Activated effector memory CD4-positive, alpha-beta T cell treated with Interleukin-2 at 50 U/mL for 16 hours (primary cell): ENCODE measurements at regions not wholly inside any gene's neighbourhood (a gene's known extent, or its start where the extent isn't known, plus 50 kb on each side); places are given as distances from the start of the nearest gene placed in this dataset.

Experiments
- DNase-seq: peaks from one replicate; pipeline ENCODE4 v3.0.0-alpha.2; 2020

DNA sequence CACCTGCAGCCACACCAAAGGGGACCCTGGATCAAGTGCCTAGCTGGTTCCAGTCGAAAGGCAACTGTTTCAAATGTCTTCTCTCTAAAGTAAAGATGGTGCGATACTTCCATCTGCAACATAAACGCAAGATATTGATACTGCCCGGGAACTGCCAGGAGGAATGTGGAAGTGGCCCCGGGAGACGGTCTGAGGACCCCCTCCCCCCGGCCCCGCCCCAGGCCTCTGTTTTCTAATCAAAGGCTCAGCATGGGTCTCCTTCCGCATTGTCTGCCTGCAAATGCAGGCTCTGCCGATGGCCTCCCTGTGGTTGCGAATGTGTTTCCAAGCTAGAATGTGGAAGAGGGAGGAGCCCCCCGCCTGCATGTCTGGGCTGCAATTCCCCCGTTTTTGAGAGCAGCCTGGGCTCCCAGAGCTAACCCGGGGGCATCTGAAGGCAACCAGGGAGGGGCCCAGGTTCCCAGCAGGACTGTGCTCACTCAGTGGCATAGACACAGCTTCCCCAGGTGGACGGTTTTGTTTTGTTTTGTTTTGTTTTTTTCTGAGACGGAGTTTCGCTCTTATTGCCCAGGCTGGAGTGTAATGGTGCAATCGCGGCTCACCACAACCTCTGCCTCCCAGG, 223.9 kb upstream of the PPP2R2D start:
- DNase-seq, result no peak

DNA sequence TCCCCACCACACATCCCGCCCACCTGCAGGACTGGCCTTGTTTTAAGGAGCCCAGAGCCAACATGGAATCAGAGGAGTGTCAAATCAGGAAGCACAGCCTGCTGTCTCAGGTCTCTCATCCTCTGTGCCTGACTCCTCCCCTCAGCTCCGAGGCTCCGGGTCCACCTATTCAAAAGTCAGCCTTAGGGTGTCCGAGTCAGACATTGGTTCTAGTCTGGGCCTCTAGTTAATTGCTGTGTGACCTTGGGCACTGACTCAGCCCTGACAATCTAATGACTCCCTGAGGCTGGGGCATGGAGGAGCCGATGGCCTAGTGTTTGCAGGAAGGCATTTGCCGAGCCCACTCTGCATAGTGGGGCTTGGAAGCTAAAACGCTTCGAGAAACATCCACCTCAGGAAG, 223.1 kb upstream of the PPP2R2D start:
- DNase-seq, result no peak

DNA sequence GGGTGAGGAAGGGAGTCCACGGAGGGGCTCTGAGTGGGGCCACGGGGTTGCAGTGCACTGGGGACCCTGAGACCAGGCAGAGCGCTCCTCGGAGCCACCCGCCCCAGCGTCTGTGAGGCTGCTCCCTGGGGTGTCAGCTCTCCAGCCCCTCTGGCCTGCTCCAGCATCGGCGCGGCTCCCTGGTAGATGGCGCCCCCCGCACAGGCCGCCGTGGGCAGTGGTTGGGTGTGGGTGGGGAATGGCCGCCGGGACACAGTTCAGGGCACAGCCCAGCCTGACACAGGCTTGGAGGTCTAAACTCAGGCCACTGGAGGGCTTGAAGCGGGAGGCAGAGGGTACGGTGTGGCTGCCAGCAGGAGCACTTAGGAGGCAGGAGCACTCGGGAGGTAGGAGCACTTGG, 222.6 kb upstream of the PPP2R2D start:
- DNase-seq, result no peak

DNA sequence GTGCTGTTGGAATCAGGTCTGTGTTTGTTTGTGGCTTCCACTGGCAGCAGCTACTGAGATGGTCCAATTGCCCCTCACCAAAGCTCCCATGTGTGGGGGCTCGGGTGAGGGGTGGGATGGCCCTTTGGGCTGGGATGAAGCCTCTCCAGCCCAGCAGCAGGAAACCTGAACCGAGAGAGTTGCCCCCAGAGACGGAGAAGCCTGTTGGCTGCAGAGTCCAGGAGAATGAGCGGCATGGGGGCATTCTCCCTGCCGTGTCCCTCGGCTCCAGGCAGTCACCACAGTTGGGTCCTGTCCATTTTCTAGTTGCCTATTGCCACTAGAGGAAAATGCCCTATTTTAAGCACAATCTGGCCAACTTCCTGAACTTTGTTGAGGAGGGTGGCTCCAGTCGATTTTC, 222.2 kb upstream of the PPP2R2D start:
- DNase-seq, result no peak

DNA sequence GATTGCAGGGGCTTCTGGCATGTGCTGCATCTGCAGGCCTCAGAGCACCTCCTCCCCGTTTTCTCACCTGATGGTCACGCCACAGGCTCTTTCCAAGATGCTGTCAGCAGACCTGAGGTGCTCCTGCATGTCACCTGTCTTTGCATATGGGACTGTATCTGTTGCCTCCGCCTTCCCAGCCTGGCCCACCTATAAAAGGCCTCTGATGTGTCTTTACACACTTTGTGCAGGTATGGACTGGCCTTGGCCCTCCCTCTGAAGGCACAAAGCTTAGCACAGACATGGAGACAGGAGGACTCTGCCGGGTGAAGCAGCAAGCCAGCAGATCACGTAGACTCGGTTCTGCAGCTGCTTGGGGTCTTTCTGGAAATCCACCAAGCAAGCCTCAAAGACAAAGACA, 220.9 kb upstream of the PPP2R2D start:
- DNase-seq, result no peak

DNA sequence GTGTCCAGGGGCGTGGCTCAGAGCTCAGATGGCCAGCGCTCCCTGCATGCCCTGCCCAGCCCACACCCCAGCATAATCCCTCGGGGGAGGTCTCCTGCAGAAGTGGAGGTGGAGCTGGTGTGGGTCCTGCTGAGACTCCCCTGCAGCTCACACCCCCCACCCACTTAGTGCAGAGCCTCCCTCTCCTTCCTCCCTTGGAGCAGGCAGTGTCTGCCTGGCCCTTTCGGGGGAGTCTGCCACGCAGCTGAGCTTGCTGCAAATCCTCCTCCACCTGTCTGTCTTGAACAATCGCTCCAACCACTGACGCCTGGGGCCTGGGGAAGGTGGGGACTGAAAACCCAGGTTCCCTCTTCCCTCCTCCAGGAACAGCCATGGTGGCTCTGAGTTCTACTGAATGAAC, 219.7 kb upstream of the PPP2R2D start:
- no peak for DNase-seq

DNA sequence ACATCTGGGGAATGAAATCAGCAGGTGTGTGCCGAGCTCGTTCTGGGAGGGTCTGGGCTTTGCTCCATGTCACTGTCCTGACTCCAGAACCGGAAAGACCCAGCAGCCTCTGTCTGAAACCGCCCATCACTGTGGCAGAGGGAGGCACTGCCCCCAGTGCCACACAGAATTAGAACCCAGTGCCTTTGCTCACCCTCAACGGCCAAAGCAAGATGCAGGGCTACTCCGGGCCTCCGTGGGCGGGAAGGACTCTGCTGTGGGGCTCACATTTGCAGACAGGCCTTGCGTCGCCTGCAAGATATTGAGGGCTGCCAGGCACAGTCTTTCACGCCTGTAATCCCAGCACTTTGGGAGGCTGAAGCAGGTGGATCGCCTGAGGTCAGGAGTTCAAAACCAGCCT, 219.2 kb upstream of the PPP2R2D start:
- no peak for DNase-seq

DNA sequence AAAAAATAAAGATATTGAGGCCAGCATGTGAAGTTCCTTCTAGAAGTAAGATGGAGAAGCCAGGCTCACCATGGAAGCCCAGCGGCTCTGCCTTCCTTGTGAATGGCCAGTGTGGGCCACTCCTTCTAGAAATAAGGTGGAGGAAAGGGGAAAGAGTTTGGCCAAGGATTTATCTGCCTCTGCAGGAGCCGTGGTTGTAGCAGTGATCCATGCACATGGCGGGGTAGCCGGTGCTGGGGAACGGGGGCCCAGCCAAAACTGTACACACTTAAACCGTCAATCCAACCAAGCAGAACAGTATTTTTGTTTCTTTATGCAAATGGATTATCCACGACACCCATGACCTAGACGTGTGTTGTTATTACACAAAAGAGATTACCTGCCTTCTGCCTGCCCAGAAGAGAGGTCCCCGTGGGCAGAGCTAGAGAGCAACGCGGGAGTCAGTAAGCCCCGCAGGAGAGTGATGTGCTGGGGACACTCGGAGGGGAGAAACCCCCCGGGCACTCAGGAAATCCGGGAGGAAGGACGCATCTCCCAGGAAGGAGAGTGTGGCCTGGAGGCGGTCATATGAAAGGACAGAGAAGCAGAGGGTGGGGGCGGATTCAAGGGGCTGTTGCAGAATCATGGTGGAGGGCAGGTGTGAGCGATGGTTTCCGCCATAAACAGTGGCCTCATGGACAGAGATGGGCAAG, 218.4 kb upstream of the PPP2R2D start:
- DNase-seq, result no peak

DNA sequence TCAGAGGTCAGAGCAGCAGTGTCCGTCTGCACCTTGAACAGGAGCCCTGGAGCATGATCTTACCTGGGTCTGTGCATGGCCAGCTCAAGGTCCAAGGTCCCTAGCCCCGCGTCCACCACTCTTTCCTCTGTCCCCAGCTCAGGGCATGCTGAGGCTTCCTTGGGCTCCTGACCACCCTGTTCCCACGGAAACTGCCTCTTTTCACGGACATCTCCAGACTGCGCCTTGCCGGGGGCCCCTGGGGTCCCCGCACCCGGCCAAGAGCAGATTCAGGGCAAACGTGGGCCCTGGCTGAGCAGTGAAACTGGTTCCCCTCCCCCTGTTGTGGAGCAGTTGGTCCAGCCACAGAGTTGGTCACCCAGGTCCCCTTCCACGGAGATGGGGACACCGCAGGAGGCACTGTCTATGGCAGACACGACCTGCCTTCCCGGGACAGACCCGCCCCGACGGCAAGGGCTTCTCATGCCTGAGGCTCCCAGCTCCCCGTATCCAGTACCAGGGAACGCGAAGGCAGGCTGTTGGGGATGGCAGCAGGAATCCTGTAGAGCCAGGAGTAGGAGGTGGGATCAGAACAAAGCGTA, 217.4 kb upstream of the PPP2R2D start:
- no peak for DNase-seq

DNA sequence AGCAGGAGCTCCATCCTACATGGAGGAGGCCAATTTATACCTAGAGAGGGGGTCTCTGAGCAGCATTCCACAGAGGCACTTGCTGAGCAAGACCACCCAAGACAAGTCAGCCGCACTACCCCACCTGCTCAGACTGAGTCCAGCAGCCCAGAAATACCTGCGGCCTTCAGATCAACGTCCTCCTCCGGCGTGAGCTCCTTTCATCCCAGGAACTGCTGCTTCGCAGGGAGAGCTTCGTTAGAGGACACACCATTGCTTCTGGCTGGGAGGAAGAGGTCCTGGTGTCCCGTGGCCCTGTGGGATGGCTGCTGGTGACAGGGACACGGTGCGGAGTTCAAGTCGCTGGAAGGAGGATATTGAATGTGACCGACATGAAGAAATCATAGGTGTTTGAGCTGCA, 216.9 kb upstream of the PPP2R2D start:
- DNase-seq, result no peak

DNA sequence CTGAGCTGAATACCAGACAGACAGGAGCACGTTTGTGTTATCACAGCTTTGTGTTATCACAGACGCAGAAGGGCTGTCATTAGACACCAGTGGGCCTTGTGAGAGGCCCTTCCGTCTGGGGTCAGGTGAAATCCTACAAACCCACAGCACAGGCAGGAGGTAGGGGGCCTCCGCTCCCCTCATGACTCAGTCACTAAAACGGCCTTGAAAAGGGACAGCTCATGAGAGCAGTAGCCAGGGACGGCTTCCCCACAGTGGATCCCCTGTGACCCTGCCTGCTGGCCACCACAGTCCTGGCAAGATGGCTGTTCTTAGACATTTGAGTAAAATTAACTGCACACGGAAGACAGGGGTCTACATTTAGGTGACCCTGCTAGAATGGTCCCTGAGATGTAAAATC, 215.8 kb upstream of the PPP2R2D start:
- no peak for DNase-seq

DNA sequence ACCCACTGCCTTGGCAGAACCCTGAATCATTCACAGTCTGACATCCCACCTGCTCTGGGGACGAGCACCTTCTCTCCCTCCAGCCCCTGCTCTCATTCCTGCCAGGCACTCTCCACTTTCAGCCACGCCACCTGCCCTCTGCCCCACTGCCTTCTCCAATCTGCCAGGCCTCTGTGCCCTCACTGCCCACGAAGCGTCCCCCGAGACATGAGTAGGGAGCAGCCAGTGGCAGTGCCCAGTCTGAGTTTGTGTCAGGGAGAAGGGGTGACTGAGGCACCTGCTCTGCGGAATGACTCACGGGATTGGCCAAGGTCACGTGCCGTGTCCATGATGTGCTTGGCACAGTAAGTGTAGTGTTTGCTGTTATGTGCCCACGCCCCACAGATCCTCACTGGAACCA, 215.2 kb upstream of the PPP2R2D start:
- no peak for DNase-seq

DNA sequence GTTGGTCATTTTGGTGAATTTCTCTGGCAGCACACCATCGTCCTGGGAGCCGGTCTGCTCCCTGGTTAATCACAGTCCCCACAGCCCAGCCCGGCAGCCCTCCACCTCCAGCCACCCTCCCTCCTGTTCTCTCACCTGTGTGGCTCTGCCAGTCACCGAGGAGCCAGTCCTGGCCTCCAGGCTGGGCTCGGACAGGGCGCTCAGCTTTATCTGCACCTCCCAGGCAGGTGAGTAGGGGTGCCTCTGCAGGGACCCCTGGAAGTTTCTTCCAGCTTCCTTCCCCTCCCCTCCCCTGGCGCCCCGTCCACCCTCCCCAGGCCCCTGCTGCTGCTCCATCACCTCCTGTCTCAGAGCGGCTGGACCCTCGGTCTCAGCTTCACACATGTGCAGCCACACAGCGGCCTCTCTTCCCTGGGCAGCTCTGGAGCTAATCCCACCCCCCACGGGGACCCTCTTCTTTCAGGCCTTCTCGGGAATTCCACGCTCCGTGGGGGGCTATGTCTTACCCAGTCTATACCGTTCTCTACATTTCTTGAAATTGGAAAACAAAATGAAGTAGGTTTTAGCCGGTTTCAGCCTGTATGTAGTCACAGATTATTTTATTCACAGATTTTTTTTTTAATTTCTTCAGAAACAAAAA, 213.9 kb upstream of the PPP2R2D start:
- no peak for DNase-seq

DNA sequence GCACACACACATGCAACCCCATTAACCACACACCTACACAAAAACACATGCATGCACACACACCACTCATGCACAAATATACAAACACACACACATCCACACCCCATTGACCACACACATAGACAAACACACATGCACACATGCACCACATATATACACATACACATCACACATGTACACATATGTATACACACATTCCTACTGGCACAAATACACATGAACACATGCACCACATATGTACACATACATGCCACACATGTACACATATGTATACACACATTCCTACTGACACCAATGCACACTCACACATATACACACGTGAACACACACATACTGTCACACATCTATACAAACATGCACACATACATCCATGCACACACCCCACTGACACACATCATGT, 212.5 kb upstream of the PPP2R2D start:
- DNase-seq, result no peak

DNA sequence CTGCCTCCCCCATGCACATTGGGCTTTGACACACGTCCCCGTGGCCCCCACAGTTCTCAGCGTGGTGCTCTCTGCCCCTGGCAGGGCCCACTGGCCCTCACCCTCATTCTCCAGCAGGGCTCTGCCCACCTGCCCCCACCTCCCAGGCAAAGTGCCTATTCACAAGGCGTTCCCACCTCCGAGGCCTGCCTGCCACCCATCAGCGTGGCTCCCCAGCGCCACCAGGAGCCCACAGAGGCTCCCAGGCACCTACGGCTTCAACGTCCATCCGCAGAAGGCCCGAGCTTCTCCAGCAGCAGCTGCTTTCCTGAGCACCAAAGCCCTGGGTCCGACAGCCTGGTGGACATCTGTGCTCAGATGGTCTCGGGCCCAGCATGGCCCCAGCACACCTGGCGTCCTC, 211.8 kb upstream of the PPP2R2D start:
- no peak for DNase-seq

DNA sequence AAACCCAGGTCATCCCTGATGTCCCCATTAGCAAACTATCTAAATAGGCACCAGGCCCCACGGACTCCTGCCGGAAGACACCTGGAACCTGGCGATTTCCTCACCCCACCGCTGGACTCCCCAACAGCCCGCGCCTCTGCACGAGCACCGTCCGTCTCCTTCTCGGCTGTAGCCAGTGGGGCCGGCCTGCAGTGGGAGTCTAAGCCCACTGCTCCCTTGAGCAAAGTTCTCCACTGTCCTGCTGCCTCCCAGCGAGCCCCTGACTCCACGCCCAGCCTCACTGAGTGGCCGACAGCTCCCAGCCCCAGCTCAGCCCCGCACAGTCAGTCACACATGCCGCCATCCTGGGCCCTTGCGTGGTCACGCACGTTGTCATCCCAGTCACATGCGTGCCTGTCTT, 211.3 kb upstream of the PPP2R2D start:
- no peak for DNase-seq

DNA sequence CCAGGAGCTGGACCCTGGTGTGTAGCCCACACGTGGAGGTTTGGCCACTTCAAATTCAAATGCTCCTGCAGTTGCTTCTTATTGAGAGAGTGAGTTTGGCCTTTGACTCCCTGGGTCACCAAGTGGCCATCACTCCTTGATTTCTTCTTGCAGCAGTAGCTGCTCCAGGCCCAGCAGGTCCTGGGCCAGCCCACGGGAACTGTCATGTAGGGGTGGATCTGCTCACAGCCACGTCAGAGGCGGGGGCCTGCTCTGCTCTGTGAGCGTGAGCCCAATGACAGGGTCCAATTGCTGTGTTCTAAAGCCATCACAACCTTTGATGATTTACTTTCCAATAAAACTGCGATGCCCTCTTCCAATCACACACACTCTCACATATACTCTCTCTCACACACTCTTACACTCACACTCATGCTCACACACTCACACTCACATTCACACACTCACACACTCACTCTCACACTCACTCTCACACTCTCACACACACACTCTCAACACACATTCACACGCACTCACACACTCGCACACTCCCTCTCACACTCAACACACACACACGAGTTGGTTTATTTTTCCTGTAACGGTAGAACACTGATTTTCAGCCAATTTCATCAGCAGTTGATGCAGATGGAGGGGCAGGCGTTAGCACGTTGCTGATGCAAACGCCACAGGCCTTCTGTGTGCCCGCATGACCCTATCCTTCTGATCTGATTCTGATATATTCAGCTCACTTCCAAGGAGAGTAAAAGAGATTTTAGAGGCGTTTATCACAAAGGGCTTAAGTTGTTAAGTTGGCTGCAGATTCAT, 210.7 kb upstream of the PPP2R2D start:
- DNase-seq, result no peak

DNA sequence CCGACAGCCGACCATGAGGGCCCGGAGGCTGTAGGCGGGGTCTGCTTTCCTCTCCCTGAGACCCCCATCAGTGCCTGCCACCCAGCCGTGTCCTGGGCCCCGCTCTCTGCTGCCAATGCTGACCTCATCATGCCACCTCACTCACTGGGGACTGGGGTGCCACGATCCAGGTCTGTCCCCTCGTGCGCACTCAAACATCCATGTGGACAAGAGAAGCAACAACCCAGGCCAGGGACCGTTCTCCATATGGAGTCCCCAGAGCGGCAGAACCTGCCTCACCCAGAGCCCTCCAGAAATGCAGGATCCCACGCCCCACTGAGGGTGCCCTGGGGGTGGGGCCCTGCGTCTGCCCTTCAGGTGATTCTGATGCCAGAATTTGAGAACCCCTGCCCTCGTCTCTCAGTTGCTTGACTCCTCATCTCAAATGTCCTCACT, 210.0 kb upstream of the PPP2R2D start:
- no peak for DNase-seq

DNA sequence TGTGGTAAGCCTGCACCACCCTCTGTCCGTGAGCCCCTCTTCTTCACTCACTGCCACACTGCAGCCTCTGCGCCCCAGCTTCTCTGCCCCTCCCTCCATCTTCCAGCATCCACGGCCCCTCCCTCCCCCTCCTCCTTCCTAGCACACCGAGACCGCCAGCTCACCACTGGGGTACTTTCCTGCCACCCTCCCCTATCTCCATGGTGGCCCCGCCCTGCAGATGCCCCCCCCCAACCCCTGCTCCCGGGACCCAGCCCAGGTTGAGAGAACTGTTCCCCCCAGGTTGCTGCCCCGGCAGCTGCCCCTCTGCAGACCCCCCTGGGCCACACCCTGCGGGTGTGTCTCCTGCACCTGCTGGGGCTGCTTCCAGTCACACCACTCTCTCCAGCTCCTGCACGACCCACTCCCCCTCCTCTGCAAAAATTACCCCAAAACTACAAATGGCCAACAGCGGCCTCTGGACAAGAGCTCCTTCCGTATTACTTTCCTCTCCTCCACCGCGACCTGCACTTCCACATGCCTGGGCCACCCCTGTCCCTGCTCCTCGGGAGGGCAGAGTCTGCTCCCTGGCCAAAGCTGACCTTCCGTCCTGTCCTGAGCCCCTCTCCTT, 209.2 kb upstream of the PPP2R2D start:
- DNase-seq, result no peak

DNA sequence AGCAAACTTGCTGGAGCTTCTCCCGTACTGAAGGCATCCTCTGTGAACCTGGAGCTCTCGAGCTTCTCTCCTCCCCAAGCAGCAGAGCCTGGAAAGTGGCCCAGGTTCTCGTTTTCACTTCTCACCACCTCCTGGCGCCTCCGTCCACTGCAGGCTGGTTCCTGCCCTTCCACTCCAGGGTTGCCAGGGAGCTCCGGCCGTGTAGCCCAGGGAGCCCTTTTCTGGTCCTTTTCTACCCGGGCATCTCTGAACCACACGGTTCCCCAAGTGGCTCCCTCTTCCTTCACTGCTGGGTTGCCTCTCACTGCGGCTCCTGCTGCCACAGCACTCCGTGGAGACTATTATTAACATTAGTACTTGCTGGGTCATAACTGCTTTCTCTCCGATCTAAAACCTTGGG, 208.6 kb upstream of the PPP2R2D start:
- DNase-seq, result no peak

DNA sequence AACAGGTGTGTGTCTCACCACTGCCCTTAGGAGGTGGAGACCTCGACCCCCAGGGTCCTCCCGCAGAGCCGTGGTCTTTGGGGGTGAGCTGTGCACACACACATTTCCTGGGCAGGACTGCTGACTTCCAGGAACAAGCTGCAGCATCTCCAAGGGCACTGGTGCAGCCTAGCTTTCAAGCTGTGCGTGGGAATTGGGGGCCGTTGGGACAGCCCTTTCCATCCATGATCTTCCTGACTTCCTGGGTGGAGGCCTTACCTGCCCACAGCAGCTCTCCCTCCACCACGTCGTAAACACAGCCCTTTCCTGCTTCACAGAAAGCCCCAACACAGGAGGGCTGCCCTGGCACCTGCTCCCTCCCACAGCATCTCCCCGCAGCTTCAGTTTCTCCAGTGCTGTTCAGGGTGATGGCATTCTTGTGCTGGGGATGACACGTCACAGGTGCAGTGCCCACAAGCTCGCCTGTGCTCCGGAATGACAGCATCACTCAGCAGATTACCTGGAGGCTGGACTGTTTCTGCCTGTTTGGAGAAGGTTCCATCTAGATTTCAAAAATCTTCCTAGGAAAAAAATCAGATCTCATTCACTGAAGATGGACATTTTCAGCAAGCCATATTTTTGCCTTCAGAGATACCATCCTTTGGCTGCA, 208.0 kb upstream of the PPP2R2D start:
- DNase-seq, result no peak

DNA sequence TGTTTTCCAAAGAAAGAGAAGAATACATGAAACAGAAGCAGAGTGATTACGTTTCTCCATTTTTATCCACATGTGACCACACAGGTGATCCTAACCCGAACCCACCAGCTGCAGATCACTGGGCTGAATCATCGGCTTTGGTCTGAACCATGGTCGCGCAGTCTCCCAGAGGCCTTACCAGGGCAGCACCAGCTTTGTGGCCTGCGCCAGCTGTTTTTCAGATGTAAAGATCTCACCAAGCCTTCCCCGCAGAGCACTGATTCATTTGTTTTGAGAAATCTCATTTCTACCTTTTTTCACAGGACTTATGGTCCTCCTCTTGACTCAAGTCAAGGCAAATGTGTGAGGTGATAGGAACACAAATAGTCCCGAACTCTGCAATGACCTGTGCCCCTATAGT, 207.0 kb upstream of the PPP2R2D start:
- DNase-seq, result no peak
